NOMO-1 treated with DMSO at 0.1 percent for 48 hours (cell line): ENCODE measurements at regions not wholly inside any gene's neighbourhood (a gene's known extent, or its start where the extent isn't known, plus 50 kb on each side); places are given as distances from the start of the nearest gene placed in this dataset.
A peak's percentile ranks its signal among the peaks of the same experiment; 100 is the strongest.

Experiments
- DNase-seq: peaks from one replicate; lab custom pipeline; 2025; ENCODE audit not compliant: unreplicated experiment; lab: John Stamatoyannopoulos, UW

DNA sequence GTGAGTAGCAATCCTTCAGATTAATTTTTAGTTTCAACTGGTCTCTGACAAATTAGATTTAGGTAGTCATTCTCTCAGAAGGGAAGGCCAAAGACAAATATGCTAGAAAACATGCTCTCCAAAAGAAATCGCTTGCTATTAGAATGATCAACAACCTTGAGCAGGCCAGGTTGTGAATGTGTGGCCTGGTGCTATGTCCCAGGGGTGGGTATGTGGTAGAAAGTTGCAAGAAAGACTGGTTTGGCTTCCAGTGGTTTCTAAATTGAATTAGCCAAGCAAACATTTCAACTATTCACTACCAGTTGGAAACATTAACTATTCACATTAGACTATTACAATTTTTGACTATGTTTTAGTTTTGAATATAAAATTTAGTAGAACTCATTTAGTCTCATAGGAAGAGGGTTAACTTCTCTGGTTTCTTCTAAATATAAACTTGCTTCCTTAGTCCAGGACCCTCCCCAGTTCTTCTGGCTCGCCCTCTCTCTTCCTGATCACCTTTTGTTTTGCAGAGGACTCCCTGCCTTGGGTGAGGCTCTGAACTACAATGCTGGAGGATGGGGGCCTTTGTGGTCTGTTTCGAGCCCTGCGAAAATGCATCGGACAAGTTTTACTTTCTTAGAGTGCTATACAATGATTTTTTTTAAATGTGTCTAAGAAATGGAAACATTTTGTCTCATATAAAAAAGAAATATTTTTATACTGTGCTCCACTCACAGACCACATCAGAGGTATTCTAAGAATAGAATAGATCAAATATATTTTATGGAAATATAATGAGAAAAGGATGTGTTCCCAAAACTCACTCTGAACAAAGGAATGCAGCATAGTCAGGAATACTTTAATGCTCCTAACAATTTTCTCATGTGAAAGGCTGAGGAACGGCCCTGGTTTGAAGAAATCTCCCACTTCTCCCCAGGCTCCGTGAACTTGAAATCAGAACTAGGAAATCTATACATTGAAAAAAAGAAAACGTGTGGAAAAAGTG lies 375.0 kb upstream of the ZEB2 start:
- DNase-seq = no peak

DNA sequence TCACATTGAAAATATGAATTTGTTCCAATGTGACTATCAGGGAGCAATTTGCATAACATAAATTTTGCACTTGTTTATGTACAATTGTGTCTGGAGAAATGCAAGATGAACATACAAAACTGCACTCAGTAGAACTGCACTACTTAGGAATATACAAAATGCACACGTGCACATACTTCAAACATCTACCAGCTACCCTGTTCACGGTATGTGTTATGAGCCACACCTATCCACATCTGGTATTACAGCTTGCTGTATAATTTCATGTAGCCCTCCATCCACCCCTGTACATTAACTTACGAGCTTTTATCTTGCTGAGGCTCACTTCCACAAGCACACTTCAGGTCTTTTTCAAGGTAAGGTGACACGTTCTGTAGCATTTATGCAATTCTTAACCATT lies 373.5 kb upstream of the ZEB2 start:
- DNase-seq = no peak

DNA sequence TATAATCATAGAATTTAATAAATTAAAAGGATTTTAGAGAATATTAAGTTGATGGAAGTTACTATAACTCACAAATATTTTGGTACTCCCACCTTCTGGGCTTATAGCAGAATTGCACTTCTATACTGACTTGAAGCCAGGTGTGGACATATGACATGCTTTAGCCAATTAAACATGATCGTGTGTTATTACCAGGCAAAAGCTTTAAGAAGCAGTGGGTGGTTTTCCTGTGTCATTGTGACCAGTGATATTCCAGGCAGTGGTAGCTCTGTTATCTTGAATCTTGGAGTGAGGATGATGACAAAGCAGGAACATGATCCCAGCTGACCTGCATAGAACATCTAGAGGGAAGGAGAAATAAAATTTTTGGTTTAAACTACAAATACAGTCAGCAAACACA lies 370.9 kb upstream of the ZEB2 start:
- peak; percentile 26 for DNase-seq

DNA sequence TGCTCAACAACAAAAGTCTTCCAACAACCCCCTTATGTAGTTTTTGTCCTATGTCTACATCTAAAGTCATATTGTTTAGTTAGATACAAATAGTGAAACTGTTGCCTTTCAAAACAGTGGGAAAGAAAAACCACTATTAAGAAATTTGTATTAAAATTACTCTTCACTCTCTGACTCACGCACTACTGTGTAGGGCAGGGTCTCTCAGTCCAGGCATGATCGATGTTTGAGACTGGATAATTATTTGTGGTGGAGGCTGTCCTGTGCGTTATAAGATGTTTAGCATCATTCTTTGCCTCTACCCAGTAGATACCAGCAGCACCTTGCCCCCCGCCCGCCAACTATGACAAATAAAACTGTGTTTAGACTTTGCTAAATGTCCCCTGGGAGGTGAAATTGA lies 369.4 kb upstream of the ZEB2 start:
- DNase-seq = no peak

DNA sequence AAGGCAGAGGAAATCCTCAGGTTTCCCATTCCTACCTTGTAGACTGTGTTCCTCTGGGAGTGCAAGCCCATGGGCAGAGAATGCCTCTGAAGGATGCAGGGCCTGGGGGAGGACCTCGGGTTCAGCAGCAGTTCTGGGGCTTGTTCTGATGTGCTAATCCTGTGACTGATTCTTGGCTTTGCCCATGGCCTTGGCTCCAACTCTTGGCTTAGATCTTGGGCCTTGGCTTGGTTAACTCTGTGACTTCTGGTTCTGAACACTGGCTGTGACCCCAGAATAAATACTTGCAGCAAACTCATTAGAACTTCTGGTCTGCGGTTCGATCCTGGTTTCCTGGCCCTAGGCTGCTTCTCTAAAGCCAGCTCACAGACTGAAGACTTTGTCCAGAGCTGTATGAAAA lies 366.9 kb upstream of the ZEB2 start:
- no peak for DNase-seq

DNA sequence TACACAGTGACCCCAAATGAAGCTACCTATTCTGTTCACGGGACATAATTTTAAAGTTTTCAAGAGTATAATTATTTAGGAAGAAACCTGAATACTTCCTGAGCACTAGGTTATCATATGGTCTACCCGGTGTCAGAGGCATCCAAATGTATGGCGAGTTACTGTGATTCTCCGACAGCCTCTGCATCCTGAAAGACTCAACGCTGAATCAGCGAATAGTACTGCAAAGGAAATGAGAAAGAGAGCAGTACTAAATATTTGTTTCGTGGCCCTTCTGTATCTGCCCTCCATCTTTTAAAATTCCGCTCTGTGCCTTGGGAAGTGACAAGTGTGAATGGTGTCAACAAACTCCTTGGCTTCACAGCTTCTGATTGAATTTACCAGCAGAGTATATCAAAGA lies 358.0 kb upstream of the ZEB2 start:
- DNase-seq = no peak

DNA sequence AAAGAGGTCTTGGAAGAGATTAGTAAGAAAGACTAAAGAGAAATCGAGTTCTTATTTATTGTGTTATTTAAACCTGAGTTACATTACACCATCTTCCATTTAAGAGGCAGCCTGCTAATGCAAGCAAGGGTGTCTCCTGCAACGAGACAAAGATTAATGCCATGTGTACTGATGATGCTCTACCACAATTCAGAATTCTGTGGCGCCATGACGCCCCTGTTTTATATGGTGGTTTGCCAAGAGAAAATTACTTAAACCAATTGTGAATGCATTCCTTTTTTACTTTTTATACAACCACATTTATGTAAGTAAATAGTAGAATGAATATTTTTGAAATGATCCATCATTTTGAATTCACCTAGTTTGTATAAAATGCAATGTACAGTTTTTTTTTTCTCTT lies 356.1 kb upstream of the ZEB2 start:
- DNase-seq = no peak

DNA sequence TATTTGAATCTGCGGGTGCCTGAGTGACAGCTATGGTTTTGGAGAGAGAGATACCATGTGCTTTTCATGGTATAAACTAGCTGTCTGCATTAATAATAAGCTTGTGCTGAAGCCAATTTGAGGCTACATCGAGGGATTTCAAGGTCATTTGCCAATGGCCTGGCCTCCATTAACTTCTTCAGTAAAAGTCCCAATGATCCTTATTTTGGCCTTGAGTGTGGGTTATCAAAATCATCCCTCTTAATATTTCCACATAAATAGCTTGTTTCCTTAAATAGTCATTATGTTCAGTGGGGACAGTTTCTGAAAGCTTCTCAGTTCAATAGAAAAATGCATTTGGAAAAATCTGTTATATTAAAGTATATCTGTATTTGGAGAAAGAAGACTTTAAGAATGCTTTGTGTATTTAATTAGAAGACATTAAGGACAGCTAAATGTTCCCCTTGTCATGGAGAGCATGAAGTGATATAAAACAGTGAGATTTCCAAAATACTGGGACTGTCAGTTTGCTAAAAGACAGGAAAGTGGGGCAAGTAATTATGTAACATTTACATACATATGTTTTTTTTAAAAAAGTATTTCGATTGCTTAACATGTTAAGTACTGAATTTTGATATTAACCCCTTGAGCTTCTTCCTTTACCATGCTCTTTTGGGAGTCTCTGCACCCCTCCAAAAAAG lies 355.5 kb upstream of the ZEB2 start:
- DNase-seq = no peak

DNA sequence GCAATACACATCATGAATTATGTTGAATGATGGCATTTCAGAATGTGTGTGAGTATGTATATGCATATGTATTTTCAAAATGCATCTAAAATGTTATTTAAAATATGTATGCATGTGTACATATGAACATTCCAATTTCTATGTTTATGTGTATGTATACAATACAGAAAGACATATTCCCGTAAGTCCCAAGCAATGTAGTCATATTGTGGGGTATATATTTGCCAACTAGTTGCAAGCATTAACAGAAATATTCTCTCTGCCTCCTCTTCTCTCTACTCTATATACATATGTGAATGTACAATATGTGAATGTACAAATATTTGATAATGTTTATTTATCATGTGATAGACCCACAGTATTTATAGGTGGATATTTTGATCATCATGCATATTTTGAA lies 345.8 kb upstream of the ZEB2 start:
- DNase-seq = no peak

DNA sequence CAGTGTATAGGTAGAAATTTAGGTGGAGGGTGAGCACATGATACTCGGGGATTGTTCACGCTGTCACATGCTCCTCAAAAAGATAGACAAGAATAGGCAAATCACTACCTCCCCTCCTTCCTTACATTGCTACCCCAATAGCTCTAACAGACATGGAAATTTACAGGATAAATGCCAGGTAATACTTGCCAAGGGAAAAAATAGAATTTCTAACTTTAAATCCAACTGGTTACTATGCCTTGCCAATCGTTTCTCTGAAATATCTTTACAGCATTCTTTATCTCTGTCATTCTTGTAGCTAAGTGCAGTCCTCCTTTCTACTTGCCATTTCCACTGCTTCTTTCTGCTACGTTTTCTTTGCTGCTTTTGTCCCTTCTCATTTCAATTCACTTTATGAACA lies 339.8 kb upstream of the ZEB2 start:
- no peak for DNase-seq

DNA sequence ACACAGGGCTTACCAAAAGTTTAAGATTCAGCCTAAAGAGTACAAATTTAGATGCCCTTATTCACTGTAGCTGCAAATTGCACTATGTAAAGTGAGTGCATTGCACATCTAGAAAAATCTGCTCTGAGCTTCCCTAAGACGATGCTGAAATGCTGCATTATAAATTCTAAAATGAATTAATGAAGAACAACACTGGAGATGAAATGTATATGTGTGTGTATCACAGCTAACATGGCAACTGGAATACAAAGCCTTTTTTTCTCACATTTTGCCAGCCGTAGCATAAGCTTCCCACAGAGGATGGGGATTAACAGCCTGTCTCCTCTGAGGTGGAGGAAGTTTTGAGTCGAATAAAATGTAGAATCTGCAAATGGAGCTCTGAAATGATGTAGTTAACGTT lies 338.3 kb upstream of the ZEB2 start:
- DNase-seq = no peak

DNA sequence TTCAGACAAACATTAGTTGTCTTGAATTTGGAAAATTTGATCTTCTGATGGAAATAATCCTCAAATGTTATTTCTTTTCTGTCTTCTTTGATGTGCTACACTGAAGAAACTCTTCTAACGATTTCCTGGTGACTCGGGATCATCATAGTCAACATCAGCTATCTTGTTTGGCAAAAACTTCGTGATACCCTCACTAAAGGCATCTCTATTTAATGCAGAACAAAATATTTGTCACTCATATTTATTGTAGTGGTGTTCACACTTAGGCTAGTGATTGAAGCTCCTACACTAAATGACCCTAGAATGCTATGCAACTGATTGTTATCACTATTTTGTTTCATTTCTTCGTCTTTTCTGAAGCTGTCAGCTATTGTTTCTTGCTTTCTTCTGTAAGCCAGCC lies 334.7 kb upstream of the ZEB2 start:
- DNase-seq = no peak

DNA sequence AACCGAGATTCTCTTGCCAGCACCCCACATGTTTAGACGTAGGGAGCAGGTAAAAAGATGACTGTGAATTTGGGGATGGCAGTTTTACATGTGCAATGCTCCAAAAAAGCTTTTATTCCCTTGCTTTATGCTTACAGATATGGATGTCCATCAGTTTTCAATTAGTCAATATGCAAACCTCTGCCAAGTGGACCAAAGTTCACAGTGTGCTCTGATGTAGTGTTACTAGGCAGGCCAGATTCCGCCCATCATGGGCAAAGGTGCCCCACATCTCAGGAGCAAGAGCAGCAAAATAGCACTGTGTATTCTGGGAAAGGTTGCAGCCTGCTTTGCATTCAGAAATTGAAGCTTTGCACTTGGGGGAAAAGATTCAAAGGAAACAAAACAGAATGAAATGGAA lies 329.7 kb upstream of the ZEB2 start:
- no peak for DNase-seq

DNA sequence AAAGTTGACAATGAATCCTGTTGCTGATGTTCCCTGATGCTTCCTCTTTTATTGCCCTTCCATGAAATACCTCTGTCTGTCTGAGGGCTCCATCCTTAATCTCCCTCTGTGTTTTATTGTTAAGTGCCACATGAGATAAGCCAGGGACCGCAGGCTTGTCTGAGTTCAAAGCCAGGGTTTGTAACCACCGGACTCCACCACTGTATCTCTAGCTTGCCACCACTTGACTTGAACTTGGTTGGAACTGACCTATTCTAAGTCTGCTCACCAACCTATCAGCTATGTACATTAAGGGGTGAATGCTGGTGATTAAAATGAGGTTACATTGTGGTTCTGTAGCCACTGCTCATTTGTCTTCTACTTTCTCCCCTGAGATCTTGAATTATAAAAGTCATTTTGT lies 328.5 kb upstream of the ZEB2 start:
- DNase-seq = no peak

DNA sequence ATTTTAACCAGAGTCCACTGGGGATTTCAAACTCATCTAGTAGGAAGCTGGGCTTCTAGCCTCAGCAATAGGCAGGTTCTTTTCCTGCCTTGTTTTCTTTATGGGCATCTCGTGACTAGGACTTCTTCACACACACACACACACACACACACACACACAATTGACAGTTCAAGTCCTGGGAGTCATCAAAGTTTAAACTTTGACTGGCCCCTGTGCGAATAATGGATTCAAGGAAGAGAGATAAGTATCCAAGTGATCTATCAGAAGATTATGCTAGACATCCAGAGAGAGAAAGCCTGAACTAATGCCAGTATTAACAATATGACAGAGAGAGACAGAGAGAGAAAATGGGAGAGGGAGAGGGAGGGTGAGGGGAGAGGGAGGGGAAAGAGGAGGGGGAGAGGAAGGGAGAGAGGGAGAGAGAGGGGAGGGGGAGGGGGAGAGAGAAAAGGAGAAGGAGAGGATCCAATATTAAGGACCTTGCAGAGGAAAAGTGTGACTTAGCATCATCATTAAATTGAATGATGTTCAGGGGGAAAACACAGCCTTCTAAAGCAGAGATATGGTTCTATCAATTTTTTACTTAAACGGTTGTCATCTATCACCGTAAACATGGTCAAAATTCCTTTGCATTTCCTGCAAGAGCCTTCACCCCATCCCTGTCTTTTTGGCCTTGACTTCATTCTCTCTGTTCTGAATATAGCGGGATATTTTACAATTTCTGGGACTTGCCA lies 327.6 kb upstream of the ZEB2 start:
- no peak for DNase-seq

DNA sequence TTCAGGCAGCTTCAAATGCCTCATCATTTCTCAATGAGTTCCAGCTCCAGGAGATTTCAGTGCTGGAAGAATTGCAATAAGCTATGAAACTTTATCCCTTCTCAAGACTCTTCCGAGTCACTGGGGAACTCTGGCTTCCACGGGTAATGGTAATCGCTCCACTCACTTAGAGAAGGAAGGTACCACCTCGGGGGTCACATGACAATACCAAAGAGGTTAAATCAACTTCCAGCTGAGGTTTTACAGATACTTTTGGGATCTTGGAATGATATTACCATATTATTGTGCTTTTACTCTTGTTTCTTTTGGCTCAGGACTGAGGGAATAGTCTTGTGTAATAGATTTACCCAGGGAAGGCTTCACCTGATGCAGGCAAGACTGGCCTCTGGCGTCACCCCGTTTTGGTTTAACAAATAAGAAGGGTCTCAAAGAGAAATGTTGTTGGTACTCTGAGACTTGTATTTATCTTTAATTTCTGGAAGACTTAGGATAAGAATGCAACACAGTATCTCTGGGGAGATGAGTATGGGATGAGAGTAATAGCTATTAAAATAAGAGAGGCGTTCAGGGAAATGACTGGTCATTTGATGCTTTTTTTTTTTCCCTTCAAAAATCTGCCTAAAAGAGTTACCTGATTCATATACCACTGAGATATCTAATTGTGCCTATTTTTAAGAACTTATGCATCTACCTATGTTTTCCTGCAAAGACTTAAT lies 316.9 kb upstream of the ZEB2 start:
- no peak for DNase-seq

DNA sequence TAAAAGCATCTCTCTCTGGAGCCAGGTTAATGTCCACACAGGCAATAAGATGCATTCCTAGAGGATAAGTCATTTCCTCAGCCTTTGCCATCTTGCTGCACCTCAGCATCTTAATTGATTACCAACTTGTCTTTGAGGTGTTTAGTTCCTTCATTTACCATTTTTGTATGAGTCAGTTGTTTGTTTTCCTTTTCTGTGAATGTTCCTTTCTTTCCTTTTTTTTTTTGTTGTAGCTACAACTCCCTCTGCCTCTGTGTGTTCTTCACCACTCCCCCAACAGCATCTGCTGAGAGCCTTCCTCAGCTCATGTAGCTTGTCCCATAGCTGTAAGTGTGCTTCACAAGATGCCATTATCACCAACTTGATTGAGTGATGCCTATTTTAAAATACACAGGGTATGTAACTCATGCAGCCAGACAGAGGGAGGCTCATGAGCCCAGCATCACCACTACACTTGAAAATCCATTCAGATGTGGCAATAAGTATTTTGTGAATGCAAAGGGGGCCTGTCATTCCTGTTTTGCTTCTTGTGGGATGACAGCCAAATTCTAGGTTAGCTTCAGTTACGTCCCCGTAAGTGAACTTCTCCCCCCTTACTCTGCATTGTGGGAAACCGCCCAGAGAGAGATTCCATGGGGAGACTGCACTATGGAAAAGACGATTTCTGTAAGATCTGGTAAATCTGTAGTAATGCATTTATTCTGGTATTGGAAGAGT lies 315.9 kb upstream of the ZEB2 start:
- no peak for DNase-seq

DNA sequence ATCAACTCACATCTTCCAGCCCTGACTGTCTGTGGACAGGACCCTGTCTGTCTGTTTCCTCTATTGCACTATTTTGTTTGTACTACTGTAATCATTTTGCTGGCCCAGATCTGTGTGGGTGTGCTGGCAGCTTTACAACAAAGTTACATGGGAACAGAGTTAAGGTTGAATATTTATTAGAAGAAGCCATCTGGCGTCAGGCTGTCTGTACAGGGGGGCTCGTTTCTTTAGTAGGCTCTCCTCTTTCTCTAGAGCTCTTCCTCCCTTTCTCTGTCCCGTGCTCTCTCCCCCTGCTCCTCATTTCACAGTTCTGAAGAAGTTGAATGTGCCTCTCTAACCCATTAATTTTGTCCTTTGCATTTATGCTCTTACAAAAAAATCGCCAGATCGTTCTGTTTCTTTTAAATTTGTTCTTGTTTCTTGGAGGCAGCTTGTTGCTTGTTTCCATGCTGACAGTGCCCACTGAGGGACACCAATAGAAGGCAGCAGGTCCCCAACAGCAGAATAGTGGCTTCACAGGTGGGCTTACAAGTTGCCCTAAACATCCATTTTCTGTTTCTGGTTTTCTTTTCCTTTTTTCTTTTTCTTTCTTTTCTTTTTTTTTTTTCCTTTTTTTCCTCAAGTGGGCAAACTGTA lies 315.2 kb upstream of the ZEB2 start:
- no peak for DNase-seq

DNA sequence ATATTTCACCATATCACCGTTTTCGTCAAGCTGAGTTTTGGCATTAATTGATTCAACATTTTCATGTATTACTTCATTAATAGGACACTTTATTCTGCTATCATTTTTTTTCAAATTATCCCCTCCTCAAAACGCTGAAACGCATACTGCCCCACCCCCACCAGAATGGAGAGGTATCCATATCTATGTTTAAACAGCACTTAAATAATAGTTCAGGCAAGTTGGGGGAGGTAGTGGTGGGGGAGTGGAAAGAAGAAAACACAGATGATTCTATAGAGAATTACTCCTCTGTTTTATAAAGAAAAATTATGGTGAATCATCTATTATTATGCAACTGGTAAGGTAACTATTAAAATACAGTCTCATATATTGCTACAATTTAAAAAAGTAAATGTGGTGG lies 314.4 kb upstream of the ZEB2 start:
- DNase-seq = no peak

DNA sequence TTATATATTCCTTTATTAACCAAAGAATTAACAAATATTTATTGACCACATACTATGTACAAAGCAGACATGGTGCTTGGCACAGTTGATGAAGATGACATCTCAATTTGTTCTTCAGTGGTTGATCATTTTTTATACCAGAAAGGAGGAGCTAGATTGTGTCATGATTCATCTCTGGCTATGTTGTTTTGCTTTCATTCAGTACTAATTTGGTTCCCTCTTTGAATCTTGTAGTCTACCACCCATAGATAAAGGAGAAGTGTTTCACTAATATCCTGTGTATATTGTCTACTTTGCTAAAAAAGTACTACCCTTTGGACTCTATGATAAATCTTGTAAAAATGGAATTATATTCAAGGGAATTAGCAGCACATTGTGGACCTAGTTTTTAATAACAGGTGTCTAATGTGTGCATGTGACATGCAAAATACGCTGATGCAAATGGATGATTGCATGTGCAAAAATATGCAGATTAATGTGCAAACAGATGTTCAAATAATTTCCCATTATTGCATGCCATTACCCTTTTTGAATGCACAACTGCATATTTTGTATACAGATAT lies 313.2 kb upstream of the ZEB2 start:
- DNase-seq = peak; percentile 81
